ENCODE measurements at regions not wholly inside any gene's neighbourhood (a gene's known extent, or its start where the extent isn't known, plus 50 kb on each side); places are given as distances from the start of the nearest gene placed in this dataset.

GRCh38 chr13:76556627-76557026 lies 329.6 kb downstream of the KCTD12 start:
- no peak overlapping the region for H3K4me2 ChIP-seq (ENCODE audit: extremely low read depth, insufficient read depth, low read length)
- H4K20me1 ChIP-seq (ENCODE audit: control insufficient read depth, extremely low read depth, insufficient read depth, low read length): no peaks in the 10 kb centered on the region
- no peak overlapping the region for H2AFZ ChIP-seq (ENCODE audit: low read length)
- H3K36me3 ChIP-seq (ENCODE audit: control insufficient read depth, insufficient read depth, low read length): no peaks in the 10 kb centered on the region
- H3K27ac ChIP-seq (ENCODE audit: insufficient read depth, low read length): no peak overlapping the region
- no peaks in the 10 kb centered on the region for H3K9me3 ChIP-seq (ENCODE audit: control insufficient read depth, insufficient read depth, low read depth, low read length)
- no peak for DNase-seq (ENCODE audit: low read depth in 2 of 2)
- no peak overlapping the region for H3K4me3 ChIP-seq (replicated peaks in 1 of 4; ENCODE audit: control extremely low read depth in 1 of 4, insufficient read depth in 1 of 4, low read depth in 3 of 4, low read length in 4 of 4)
- H3K27me3 ChIP-seq (ENCODE audit: control insufficient read depth, insufficient read depth, low read length): no peaks in the 10 kb centered on the region
- no peak overlapping the region for H3K9ac ChIP-seq (ENCODE audit: insufficient read depth, low read length)
- H3K4me1 ChIP-seq (ENCODE audit: control insufficient read depth, extremely low read depth, insufficient read depth, low read length): no peaks in the 10 kb centered on the region
- TF ChIP-seq CTCF (conservative IDR thresholded peaks at IDR 0.05 in 1 of 2, IDR thresholded peaks at IDR 0.05 in 1 of 2; ENCODE audit: low read depth in 1 of 2, low read length in 2 of 2) (no peak), EZH2 (IDR thresholded peaks at IDR 0.05; ENCODE audit: low read length, missing control alignments) (no peak)
- H3K79me2 ChIP-seq (ENCODE audit: control insufficient read depth, insufficient read depth, low read length): no peaks in the 10 kb centered on the region

DNA sequence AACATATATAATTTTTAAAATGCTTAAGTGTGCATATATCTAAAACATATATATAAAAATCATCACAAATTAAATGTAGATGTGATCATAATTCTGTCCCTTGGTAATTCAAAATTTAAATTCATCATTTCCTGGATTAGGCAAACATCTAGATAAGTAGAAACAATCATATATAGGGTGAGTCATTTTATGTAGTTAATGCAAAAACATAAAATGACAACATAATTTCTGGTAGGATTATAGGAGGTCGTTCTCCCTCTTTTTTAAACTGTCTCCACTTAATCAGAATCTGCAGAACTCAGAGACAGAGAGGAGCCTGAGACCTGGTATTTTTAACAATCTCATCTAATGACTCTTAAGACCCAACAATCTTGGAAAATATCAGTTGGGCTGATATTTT lies 333.4 kb downstream of the KCTD12 start:
- Histone ChIP-seq H3K36me3 (ENCODE audit: control insufficient read depth, insufficient read depth, low read length) (no peaks in the 10 kb centered on the region), H3K79me2 (ENCODE audit: control insufficient read depth, insufficient read depth, low read length) (no peaks in the 10 kb centered on the region), H2AFZ (ENCODE audit: low read length) (no peak overlapping the region), H3K4me2 (ENCODE audit: extremely low read depth, insufficient read depth, low read length) (no peak overlapping the region), H3K27ac (ENCODE audit: insufficient read depth, low read length) (no peak overlapping the region), H3K27me3 (ENCODE audit: control insufficient read depth, insufficient read depth, low read length) (no peaks in the 10 kb centered on the region), H3K4me1 (ENCODE audit: control insufficient read depth, extremely low read depth, insufficient read depth, low read length) (no peaks in the 10 kb centered on the region), H3K9ac (ENCODE audit: insufficient read depth, low read length) (no peak overlapping the region), H4K20me1 (ENCODE audit: control insufficient read depth, extremely low read depth, insufficient read depth, low read length) (no peaks in the 10 kb centered on the region), H3K4me3 (replicated peaks in 1 of 4; ENCODE audit: control extremely low read depth in 1 of 4, insufficient read depth in 1 of 4, low read depth in 3 of 4, low read length in 4 of 4) (no peak overlapping the region), H3K9me3 (ENCODE audit: control insufficient read depth, insufficient read depth, low read depth, low read length) (no peaks in the 10 kb centered on the region)
- TF ChIP-seq CTCF (conservative IDR thresholded peaks at IDR 0.05 in 1 of 2, IDR thresholded peaks at IDR 0.05 in 1 of 2; ENCODE audit: low read depth in 1 of 2, low read length in 2 of 2) (no peak), EZH2 (IDR thresholded peaks at IDR 0.05; ENCODE audit: low read length, missing control alignments) (no peak)
- no peak for DNase-seq (ENCODE audit: low read depth in 2 of 2)

DNA sequence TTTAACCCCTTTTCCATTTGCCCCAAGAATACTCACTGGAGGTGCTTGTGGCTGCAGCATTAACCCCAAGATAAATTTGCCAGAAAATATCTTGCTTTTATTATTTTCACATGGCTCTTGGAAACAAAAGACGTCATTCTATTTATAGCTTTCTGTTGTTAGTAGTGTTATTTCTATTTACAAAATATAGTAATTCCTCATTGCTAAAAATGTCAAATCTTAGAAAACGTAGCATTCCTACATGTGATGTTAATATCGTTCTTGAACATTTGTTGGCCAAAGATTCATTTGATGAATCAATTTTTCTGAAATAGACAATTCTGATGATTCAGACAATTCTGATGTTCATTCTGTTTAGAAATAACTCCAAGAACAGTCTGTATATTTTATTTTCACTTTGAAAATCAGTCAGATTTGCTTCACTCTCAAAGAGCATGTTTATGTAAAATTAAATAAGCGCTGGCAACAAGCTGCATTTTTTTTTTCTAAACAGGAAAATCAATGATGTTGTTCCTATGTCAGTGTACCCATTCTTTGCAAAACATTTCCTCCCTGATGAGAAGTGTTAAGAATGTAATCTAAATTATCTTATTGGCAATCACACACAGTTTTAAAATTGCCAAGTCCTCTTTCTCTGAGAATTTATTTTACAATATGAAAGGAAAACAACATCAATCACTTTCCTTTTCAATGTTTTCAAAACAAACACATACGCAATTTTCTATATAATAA lies 334.0 kb downstream of the KCTD12 start:
- Histone ChIP-seq H3K27ac (ENCODE audit: insufficient read depth, low read length) (no peak overlapping the region), H3K4me1 (ENCODE audit: control insufficient read depth, extremely low read depth, insufficient read depth, low read length) (no peaks in the 10 kb centered on the region), H3K9ac (ENCODE audit: insufficient read depth, low read length) (no peak overlapping the region), H3K9me3 (ENCODE audit: control insufficient read depth, insufficient read depth, low read depth, low read length) (no peaks in the 10 kb centered on the region), H3K79me2 (ENCODE audit: control insufficient read depth, insufficient read depth, low read length) (no peaks in the 10 kb centered on the region), H4K20me1 (ENCODE audit: control insufficient read depth, extremely low read depth, insufficient read depth, low read length) (no peaks in the 10 kb centered on the region), H3K4me3 (replicated peaks in 1 of 4; ENCODE audit: control extremely low read depth in 1 of 4, insufficient read depth in 1 of 4, low read depth in 3 of 4, low read length in 4 of 4) (peak overlapping the region in 1 of 4 experiments; percentile 14), H3K36me3 (ENCODE audit: control insufficient read depth, insufficient read depth, low read length) (no peaks in the 10 kb centered on the region), H3K27me3 (ENCODE audit: control insufficient read depth, insufficient read depth, low read length) (no peaks in the 10 kb centered on the region), H3K4me2 (ENCODE audit: extremely low read depth, insufficient read depth, low read length) (no peak overlapping the region), H2AFZ (ENCODE audit: low read length) (no peak overlapping the region)
- TF ChIP-seq CTCF (conservative IDR thresholded peaks at IDR 0.05 in 1 of 2, IDR thresholded peaks at IDR 0.05 in 1 of 2; ENCODE audit: low read depth in 1 of 2, low read length in 2 of 2) (no peak), EZH2 (IDR thresholded peaks at IDR 0.05; ENCODE audit: low read length, missing control alignments) (no peak)
- peak in 1 of 2 donors; percentile 28 for DNase-seq (ENCODE audit: low read depth in 2 of 2)

Data from fibroblast of lung (primary cell).